ENCODE measurements at regions not wholly inside any gene's neighbourhood (a gene's known extent, or its start where the extent isn't known, plus 50 kb on each side); places are given as distances from the start of the nearest gene placed in this dataset.
A peak's percentile ranks its signal among the peaks of the same experiment; 100 is the strongest.
"Not testable (repeated sequence)": the region's sequence is repeated elsewhere in the genome, so short reads cannot be mapped to it uniquely, and the experiment has no call there.

DNA sequence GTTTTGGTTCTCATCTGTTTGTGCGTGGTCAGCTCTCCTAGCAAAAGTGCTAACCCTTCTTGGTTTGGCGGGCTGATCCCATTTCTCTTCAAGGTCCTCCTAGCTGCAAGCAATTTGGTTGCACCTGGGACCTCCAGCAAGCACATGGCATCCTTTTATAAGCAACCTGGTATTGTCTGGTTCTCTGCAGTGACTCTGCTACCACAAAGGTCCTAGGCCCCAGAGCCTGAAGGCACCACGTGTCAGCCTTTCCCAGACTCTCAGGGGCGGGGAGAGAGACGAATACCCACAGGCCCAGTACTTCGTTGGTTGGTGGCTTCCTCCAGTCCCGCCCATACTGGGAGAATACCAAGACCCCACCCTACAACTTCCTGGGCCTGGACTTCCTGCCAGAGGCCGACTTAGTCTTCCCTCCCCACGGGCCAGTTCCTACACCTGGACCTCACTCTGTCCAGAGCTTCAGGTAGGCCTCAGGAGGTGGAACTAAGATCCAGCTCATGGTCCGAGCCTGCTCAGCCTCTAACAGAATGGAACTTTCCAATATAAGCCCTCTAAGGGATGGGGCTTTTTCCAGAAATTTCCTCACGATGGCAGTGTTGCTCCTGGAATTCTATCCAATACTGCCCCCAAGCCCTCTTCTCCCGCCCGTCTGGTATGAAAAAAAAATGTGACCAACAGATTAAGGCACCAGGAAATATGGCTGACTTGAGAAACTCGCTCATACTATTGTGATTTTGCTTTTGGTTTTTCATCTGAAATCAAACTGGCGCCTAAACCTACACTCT lies 192.5 kb upstream of the STK26 start:
- peak; percentile 87 for DNase-seq

- no peak for DNase-seq
Measured at GRCh38 chrX:131831185-131831520, 191.9 kb upstream of the STK26 start.

GRCh38 chrX:131836161-131836560 lies 186.9 kb upstream of the STK26 start:
- DNase-seq: no peak

DNA sequence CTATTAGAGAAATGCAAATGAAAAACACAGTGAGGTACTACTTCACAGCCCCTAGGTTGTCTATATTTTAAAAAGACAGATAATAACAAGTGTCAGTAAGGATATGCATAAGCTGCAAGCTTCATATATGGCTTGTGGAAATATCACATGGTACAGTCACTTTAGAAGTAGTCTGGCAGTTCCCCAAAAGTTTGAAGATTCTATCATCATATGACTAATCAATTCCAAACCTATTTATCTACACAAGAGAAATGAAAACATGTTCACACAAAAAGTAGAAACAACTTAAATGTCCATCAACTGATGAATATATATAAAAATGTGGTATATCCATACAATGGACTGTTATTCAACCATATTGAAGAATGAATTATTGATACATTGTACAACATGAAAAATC lies 185.8 kb upstream of the STK26 start:
- DNase-seq: no peak

GRCh38 chrX:131840799-131841495 lies 182.2 kb upstream of the STK26 start:
- DNase-seq: no peak

- no peak for DNase-seq
Measured at GRCh38 chrX:131841496-131842437, 181.3 kb upstream of the STK26 start.

DNA sequence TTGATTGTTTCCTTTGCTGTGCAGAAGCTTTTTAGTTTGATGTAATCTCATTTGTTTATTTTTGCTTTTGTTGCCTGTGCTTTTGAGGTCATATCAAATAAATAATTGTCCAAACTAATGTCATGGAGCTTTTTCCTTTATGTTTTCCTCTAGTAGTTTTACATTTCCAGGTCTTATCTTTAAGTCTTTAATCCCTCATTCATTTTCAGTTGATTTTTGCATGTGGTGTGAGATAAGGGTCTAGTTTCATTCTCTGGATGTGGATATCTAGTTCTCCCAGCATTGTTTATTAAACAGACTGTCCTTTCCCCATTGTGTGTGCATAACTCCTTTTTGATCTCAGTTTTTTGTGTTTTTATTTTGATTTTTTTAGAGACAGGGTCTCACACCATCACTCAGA lies 179.1 kb upstream of the STK26 start:
- no peak for DNase-seq

DNA sequence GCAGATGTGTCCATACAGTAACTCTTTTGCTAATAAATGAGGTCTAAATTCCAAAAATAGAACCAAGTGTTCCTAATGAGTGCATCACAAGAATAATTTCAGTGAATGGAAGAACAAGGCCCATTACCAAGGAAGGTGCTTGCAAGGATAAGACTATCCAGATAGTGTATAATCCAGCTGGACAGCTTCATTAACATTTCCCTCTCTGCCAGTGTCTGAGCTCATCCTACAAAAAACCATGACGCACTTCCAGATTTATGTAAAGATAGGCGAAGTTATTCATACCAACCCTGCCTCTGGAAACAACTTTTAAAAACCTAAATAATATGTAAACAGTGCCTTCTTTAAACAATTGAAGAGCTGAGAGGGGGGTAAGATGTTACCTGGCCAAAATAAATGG lies 177.9 kb upstream of the STK26 start:
- DNase-seq: no peak

GRCh38 chrX:131845771-131846170 lies 177.3 kb upstream of the STK26 start:
- DNase-seq: no peak

DNA sequence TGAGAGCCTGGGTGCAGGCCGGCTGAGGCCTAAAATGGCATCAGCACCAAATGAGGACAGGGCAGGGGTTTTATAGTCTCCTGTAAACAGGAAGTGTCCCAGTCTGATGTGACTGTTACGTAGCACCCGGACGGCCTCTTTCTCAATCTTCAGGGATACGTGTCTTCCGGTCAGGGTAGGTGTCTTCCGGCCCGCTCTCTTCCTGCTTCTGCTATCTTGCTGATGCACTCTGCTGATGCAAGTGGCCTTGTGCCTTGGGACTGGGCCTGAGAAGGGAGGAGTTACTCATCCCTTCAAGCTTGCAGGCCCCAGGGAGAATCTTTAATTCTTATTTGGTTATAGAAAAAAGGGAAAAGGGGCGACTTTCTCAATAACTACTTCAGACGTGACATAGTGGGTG lies 172.1 kb upstream of the STK26 start:
- DNase-seq: not testable (repeated sequence)

DNA sequence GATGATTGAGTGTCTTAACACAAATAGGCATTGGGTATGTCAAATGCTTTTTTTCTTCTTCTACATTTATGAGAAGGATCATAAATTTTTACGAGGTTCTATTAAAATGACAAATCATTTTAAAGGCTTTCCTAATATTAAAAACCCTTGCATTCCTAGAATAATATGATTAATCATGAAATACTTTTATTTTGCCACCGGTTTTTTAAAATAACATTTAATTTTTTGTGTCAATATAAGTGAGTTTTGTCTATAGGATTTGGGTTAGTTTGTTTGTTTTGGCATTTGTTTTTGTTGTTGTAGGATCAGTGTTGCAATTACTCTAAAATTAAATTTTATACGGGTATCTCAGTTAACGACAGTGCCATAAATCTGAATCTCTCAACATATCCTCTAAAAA lies 169.7 kb upstream of the STK26 start:
- DNase-seq: no peak

GRCh38 chrX:131854581-131854980 lies 168.5 kb upstream of the STK26 start:
- DNase-seq: no peak

DNA sequence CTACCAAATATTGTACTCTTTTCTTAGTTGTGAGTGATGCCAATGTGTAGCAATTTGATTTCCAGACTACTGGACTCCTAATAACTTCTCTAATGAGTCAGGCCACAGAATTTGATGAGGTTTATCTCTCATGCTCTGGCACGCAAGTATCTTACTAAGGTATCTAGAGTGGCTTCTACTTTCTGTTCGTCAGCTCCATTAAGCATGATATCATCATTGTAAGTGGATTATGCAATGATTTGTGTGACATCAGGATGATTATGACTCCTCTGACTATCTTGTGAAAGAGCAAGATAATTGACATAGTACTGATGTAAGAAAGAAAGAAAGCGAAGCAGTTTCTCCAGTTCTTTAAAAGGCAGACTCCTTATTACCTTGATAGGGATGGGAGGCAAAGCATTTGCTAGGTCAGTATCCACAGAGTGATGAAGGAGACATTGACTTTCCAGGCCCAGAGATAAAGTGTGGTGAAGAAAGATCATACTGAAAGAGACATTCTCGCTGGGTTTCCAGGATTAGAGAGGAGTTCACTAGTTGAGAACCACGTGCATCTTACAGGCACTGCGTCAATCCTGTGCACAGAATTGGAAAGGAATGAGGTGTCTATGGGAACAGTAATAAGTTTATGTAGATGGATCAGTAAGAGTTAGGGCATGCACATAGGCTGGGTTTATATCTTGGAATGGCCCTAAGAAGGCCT lies 161.9 kb upstream of the STK26 start:
- no peak for DNase-seq

GRCh38 chrX:131862321-131862720 lies 160.8 kb upstream of the STK26 start:
- DNase-seq: no peak

DNA sequence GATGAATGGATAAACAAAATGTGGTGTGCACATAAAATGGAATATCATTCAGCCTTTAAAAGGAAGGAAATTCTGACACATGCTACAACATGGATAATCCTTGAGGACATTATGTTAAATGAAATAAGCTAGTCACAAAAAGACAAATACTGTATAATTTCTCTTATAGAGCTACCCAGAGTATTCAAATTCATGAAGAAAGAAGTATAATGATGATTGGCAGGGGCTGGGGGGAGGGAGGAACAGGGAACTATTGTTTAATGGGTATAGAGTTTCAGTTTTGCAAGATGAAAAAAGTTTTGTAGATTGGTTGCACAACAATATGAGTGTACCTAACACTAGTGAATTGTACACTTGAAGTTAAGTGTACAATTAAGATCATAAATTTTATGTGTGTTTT lies 153.9 kb upstream of the STK26 start:
- no peak for DNase-seq

DNA sequence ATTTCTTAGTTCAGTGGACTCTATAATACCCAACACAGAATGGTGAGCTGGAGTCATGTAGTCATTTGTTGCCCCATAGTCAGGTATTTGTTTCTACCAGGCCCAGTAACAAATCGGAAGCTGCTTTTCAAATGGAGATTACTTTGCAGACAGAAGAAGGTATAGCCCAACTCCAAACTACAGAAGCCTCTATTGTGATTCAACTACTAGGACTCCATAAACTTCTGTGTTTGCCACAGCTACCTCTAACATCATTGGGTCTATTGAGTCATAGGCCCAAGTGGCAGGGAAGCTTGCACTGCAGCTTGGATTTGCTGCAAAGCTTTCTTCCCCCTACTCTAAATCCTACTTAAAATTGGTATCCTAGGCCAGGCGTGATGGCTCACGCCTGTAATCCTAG lies 148.8 kb upstream of the STK26 start:
- DNase-seq: no peak

DNA sequence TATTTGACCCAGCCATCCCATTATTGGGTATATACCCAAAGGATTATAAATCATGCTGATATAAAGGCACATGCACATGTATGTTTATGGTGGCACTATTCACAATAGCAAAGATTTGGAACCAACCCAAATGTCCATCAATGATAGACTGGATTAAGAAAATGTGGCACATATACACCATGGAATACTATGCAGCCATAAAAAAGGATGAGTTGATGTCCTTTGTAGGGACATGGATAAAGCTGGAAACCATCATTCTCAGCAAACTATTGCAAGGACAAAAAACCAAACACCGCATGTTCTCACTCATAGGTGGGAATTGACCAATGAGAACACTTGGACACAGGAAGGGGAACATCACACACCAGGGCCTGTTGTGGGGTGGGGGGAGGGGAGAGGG lies 147.3 kb upstream of the STK26 start:
- DNase-seq: not testable (repeated sequence)

DNA sequence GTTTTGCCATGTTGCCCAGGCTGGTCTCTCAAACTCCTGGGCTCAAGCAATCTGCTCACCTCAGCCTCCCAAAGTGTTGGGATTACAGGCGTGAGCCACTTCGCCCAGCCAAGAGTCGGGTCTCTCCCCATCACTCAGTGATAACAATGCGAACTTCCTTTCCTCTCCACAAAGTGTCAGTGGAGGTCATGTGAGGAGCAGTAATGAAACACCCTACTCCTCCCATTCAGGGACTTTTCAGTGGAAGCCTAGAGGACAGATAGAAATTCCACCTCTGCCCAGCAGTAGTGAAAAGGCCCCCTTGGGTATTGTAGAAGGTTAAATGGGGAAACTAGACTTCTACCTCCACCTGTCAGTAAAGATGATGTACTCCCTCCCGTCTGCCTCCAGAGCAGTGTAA lies 141.9 kb upstream of the STK26 start:
- no peak for DNase-seq

GRCh38 chrX:131885042-131885441 lies 138.1 kb upstream of the STK26 start:
- DNase-seq: not testable (repeated sequence)

- DNase-seq: not testable (repeated sequence)
Measured at GRCh38 chrX:131893857-131894256, 129.2 kb upstream of the STK26 start.

DNA sequence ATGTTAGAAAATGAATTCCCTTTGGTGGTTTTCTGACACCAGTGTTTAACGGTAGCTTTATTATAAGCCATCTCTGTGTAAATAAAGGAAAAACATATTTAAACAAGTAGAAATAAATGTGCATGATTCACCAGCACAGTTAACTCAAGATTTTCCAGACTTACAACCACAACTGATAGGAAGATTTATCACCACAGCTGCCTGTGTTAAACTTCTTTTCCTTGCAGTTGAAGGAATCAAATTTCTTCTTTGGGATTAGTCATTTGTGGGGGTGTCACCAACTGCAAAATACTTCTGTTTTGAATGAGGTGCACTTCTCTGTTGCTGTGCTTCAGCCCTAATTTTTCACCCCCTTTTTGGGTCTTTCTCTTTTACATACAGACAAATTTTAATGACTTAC lies 128.1 kb upstream of the STK26 start:
- DNase-seq: no peak

- DNase-seq: no peak
Measured at GRCh38 chrX:131895807-131896206, 127.3 kb upstream of the STK26 start.

DNA sequence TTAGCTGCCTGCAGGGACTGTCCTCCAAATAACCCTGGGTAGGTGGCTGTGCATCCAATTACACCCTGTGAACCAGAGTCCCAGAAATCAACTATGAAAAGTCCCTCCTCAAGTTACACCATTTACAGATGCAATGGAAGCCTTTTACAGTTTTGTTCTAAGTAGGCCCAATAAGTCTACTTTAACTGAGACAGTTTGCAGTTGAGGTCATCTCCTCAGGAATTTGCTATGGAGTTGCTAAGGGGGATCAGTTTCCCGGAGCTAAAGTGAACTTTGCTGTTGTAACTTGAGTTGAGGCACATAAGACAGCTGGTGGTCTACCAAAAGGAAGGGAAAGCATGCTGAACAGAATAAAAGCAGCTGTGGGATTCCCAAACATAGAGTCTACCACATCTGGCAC lies 121.6 kb upstream of the STK26 start:
- no peak for DNase-seq

Measured in NCI-H748 treated with DMSO at 0.1 percent for 48 hours (cell line).